CD4-positive, alpha-beta T cell treated with Interleukin-4 for 1 hour (primary cell): ENCODE measurements at regions not wholly inside any gene's neighbourhood (a gene's known extent, or its start where the extent isn't known, plus 50 kb on each side); places are given as distances from the start of the nearest gene placed in this dataset.
"Not testable (repeated sequence)": the region's sequence is repeated elsewhere in the genome, so short reads cannot be mapped to it uniquely, and the experiment has no call there.

Experiments used
- DNase-seq, 2 donors: peaks; one replicate each; pipeline ENCODE4 v3.0.0-alpha.2; 2020 to 2022

DNA sequence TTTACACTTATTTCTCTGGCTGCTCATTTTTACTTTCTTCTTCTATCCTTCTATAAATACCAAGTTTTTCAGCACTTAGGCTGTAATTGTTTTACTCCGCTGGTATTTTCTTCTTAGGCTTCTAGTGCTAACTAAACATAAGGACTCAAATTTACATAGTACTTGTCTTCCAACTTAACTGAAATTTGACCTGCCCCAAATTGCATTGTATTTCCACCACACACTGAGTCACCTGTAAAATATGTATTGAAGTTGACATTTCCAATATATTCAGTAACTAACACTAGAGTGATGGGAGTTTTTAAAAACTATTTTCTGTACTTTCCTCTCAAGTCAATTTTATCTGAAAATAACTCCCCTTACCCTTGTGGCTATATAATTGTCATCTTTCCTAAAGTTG is 1794.1 kb upstream of the RAG2 start:
- no peak for DNase-seq

- no peak for DNase-seq
Measured at GRCh38 chr11:38384568-38384967, 1786.5 kb upstream of the RAG2 start.

DNA sequence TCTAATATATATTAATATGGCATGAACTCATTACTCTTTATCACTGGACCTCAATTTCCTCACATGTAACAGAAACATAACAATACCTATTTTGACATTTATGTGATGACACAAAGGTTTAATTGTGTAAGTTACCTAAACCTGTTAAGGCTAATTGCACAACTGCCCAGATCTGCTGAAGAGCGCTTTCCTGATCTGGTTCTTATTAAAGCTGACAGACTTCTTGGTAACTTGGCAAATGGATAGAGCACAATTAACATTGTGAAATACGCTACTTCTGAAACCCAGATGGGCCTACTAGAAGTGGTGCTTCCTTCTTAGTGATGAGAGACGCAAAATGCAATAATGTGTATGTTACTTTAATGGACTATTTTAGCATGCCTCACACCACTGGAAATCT is 1767.2 kb upstream of the RAG2 start:
- DNase-seq, result no peak

- DNase-seq, result no peak
Measured at GRCh38 chr11:38356255-38356654, 1758.2 kb upstream of the RAG2 start.

DNA sequence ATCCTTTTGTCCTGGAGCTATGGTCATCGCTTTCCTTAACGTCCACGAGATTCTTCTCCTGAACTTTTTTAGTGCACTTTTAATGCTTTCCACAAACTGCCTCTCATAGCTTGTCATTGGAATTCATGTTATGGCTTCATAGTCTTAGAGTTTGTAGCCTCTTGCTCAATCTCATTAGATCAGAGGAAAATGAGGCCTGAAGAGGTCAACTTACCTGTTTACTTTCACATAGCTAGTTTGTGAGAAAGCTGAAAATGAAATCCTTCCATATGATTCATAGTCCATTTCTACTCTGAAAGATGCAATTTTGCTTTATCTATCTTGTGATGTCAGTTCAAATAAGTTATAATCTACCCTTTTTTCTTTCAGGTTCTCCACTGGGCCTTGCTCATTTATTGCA is 1747.2 kb upstream of the RAG2 start:
- DNase-seq, result no peak

GRCh38 chr11:38341612-38342011 is 1743.6 kb upstream of the RAG2 start:
- not testable (repeated sequence) for DNase-seq

GRCh38 chr11:38339835-38340440 is 1741.9 kb upstream of the RAG2 start:
- DNase-seq, result no peak

DNA sequence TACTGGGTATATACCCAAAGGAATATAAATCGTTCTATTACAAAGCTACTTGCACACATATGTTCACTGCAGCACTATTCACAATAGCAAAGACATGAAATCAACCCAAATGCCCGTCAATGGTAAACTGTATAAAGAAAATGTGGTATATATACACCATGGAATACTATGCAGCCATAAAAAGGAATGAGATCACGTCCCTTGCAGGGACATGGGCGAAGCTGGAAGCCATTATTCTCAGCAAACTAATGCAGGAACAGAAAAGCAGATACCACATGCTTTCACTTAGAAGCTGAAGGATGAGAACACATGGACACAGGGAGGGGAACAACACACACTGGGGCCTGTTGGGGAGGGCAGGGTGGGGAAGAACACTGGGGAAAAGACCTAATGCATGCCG is 1740.0 kb upstream of the RAG2 start:
- not testable (repeated sequence) for DNase-seq

DNA sequence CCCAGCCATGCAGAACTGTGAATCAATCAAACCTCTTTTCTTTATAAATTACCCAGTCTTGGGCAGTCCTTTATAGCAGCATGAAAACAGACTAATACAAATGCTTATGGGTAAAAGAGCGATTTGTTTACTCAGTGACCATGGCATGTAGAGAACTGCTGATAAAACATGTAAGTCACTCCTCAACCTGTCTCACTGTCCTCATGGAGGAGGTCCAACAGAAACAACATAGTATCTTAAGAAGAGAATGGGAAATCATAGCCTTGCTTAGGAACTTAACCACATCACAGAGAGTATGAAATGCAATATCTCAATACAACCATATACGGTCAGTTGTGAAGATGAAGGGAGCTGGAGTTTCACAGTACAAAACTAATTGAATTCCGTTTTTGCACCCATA is 1734.0 kb upstream of the RAG2 start:
- DNase-seq, result no peak

DNA sequence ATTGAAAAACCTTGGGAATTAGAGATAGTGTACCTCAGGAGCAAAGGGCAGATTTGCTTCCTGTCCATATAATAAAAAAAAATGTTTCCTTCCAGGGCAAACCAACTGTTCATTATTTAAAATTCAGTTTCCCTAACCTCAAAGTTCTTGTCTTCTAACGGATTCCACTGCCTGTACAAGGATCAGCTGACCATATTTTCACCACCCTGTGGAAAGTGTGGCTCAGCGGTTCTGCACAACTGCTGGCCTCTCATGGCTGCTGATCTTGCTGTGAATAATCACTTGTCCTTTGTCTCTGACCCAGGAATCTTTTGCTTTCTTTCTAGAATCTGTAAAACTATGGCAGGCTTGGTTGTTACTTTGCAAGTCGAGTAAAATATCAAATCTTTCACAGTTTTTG is 1732.5 kb upstream of the RAG2 start:
- no peak for DNase-seq

DNA sequence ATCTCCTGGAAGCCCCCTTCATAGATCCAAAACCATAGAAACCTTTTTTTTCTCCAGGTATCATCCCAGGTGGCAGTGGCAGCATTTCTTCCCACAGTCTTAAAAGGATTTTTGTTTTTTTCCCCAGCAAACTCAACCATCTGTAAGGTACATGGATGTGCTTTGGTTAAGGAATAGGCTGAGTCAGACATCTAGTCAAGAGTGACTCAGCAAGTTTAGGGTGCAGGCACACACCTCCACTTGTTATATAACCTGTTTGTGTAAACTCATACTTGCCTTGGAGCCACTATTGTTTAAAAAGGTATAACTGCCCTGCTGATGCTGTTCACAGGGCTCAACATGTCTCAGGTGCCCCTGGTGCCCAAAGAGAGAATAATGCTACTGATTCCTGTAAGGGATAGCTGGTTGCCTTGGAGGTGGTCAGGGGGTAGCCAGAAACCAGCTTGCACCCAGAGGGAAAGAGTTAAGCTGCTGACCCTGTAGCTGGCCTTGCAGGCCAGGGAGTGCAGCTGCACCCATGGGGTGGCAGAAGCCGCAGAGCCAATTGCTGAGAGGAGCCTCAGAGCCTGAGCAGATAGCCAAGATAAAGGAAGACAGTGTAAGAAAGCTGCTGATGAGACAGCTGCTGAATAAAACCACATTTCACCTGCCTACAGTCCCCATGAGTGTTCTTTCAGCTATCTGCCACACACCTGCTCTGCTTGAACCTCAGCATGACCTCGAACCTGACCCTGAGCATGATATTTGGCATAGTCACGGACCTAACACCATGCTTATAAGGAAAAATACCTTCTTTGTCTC is 1726.1 kb upstream of the RAG2 start:
- DNase-seq, result no peak

GRCh38 chr11:38315151-38315550 is 1717.1 kb upstream of the RAG2 start:
- DNase-seq, result no peak

GRCh38 chr11:38307455-38307854 is 1709.4 kb upstream of the RAG2 start:
- DNase-seq, result no peak

DNA sequence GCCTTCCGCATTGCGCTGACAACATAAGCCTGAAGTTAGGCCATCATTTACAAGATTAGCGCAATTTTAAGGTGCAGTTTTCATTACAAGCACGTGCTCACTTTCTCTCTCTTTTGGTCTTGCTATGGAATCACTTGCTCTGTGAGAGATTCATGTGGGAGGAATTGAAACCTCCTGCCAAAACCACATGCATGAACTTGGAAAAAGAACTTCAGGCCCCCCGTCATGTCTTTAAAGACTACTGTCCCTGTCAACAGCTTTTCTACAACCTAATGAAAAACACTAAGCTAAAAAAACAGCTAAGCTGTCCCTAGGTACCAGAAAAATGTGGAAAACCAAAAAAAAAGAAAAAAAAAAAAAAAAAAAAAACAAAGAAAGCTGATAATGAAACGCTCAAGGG is 1707.6 kb upstream of the RAG2 start:
- DNase-seq, result no peak

GRCh38 chr11:38304926-38305325 is 1706.9 kb upstream of the RAG2 start:
- DNase-seq, result no peak

DNA sequence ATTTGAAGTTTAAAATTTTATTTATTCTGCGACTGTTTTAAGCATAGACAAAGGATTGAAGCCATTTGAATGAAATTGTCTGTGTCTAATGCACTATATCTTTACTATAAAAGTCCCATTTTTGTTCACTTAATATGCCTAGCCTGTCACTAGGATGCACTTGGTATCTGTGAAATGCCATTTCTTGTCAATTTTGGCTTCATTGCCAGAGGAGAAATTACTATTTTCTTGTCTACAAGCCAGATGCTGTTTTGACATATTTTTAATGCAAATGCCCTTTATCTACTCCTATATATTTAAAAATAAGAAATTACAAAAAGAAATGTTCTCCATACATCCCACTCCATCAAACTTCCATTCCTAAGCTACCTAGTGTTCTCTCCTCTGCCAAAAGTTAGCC is 1704.5 kb upstream of the RAG2 start:
- DNase-seq, result no peak

- DNase-seq, result no peak
Measured at GRCh38 chr11:38300570-38300969, 1702.5 kb upstream of the RAG2 start.

GRCh38 chr11:38296211-38296776 is 1698.3 kb upstream of the RAG2 start:
- no peak for DNase-seq

DNA sequence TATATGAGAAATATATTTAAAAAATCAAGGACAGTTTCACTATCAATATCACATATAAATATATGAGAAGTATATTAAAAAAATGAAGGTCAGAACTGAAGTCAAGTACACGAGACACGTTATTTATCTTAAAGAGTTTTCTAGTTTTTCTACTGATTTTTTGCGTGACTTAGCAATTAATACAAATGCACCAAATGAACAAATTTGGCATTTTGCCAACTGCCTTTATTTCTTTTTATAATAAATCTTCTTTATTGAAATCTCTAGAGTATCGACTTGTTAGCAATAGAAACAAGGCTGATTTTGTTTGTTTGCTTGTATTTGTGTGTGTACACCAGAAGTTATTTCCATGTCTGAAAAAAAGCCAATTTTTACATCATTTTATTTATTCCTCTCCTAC is 1684.7 kb upstream of the RAG2 start:
- DNase-seq, result no peak

DNA sequence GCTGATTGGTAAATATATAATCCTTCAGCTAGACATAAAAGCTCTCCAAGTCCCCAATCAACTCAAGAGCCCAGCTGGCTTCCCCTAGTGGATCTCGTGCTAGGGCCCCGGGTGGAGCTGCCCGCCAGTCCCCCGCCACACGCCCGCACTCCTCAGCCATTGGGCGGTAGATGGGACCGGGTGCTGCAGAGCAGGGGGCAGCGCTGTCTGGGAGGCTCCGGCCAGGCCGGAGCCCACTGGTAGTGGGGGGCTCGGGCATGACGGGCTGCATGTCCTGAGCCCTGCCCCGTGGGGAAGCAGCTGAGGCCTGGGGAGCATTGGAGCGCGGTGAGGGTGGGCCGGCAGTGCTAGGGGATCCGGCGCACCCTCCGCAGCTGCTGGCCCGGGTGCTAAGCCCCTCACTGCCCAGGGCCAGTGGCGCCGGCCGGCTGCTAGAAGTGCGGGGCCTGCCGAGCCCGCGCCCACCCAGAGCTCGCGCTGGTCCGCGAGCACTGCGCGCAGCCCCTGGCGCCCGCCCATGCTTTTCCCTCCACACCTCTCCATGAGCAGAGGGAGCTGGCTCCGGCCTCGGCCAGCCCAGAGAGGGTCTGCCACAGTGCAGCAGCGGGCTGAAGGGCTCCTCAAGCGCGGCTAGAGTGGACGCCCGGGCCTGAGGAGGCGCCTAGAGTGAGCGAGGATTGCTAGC is 1680.6 kb upstream of the RAG2 start:
- DNase-seq, result no peak

DNA sequence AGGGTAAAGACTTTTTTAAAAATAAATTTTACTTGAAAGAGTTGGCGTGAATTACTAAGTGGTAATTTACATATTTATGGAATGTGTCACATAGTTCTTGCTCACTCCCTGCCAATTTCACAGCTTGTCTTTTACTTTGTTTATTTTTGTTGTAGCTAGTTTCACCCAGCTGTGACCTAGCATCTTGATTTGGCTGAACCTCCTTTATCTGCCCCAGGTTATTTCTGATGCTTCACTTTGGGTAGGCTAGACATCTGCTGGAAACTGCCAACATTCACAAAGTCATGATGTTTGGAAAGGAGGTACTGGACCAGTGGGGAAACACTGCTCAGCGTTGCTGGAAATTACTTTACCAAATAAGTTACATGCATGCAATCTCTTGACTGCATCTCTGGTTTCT is 1676.0 kb upstream of the RAG2 start:
- no peak for DNase-seq

DNA sequence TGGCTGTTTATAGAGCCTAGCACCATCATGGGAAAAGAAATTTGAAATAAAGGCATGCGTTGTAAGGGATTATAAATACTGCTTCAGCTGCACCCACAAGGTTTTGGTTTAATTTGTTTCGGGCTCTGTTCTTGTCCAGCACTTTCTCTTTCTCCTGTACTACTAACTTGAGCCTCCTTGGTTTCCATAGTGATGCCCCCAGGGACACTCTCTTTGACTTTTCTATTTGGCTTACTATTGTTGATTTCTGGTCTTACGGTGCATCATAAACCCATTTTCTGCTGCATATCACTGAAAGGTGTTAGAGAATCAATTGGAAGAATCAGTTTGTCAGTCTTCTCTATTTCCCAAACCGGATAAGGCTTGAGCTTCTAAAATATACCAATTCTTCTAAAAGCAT is 1674.3 kb upstream of the RAG2 start:
- no peak for DNase-seq

DNA sequence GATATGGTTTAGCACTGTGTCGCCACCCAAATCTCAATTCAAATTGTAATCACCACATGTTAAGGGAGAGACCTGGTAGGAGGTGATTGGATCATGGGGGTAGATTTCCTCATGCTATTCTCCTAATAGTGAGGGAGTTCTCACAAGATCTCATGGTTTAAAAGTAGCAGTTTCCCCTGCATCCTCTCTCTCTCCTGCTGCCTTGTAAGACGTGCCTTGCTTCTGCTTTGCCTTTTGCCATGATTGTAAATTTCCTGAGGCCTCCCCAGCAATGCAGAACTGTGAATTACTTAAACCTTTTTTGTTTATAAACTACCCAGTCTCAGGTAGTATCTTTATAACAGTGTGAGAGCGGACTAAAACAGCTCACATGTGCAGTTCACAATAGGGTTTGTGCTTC is 1668.7 kb upstream of the RAG2 start:
- no peak for DNase-seq

GRCh38 chr11:38256436-38256835 is 1658.4 kb upstream of the RAG2 start:
- DNase-seq, result no peak
